K562 (cell line): ENCODE measurements at regions not wholly inside any gene's neighbourhood (a gene's known extent, or its start where the extent isn't known, plus 50 kb on each side); places are given as distances from the start of the nearest gene placed in this dataset.

Experiments used
- CHD1 ChIP-seq: fragments of 200-600 bp; sonication (generic); IDR thresholded peaks from one replicate; pipeline ENCODE4 v1.6.1; 2012; ENCODE audit warnings: mild to moderate bottlenecking, moderate library complexity, low read length, inconsistent platforms
- E2F4 ChIP-seq: sonication (generic); formaldehyde crosslinking; IDR thresholded peaks from 2 replicates; pipeline ENCODE4 v1.8.0; 2022; ENCODE audit warnings: mild to moderate bottlenecking, low read depth, missing genetic modification reagents
- GABPA ChIP-seq: fragments of 200-800 bp; sonication (Bioruptor generic); conservative IDR thresholded peaks from 2 replicates; pipeline ENCODE4 v1.6.1; 2016; ENCODE audit warnings: low read depth, missing genetic modification characterization, missing compliant biosample characterization
- HNRNPH1 ChIP-seq: fragments of 200-400 bp; formaldehyde crosslinking; optimal IDR thresholded peaks from 2 replicates; pipeline ENCODE3; 2017; ENCODE audit warnings: low read depth, mild to moderate bottlenecking, low read length, moderate library complexity
- IRF2 ChIP-seq: sonication (generic); formaldehyde crosslinking; IDR thresholded peaks from 2 replicates; pipeline ENCODE4 v1.8.1; 2022; ENCODE audit warnings: mild to moderate bottlenecking, missing genetic modification reagents
- JUND ChIP-seq, 2 experiments: IDR thresholded peaks; 2 replicates in 1 of 2; 3 replicates in 1 of 2; pipeline ENCODE4 v1.6.1; 2011; ENCODE audit warnings: borderline replicate concordance in 2 of 2, low read depth in 2 of 2, low read length in 2 of 2, improper control_type of control experiment in 1 of 2, missing biosample characterization in 1 of 2, missing genetic modification characterization in 1 of 2, missing genetic modification reagents in 1 of 2
- TAF1 ChIP-seq: IDR thresholded peaks from 2 replicates; pipeline ENCODE4 v1.6.1; 2011; ENCODE audit warnings: mild to moderate bottlenecking, low read length, moderate library complexity; ENCODE audit not compliant: insufficient read depth, control insufficient read depth, severe bottlenecking; ENCODE audit errors: extremely low read depth
- UBTF ChIP-seq, 2 experiments: IDR thresholded peaks; 2 replicates each; pipeline ENCODE4 v1.6.1; 2012; ENCODE audit warnings: improper control_type of control experiment in 2 of 2, low read depth in 2 of 2, low read length in 2 of 2, borderline replicate concordance in 1 of 2
- ZBTB43 ChIP-seq: sonication (generic); formaldehyde crosslinking; IDR thresholded peaks from 2 replicates; pipeline ENCODE4 v1.8.0; 2023; ENCODE audit warnings: mild to moderate bottlenecking, missing genetic modification reagents
- ZNF232 ChIP-seq: sonication (generic); formaldehyde crosslinking; IDR thresholded peaks from 2 replicates; pipeline ENCODE4 v1.8.0; 2022; ENCODE audit warnings: mild to moderate bottlenecking, missing genetic modification reagents
- ZNF764 ChIP-seq: fragments of 250-450 bp; sonication (Bioruptor Pico); IDR thresholded peaks from 2 replicates; pipeline ENCODE4 v1.4.0; 2020; ENCODE audit warnings: low read depth, mild to moderate bottlenecking, moderate library complexity

- TF ChIP-seq IRF2 (CRISPR knock-in tag), result no peak
- no peak for TF ChIP-seq ZNF232 (CRISPR knock-in tag)
- no peak for TF ChIP-seq GABPA (tag)
- no peak for TF ChIP-seq ZBTB43 (CRISPR knock-in tag)
- TF ChIP-seq HNRNPH1, result no peak
- no peak for TF ChIP-seq JUND (IDR thresholded peaks at IDR 0.05; ENCODE audit: borderline replicate concordance, low read depth, low read length)
- TF ChIP-seq JUND (tag; IDR thresholded peaks at IDR 0.05; ENCODE audit: borderline replicate concordance, low read depth, low read length), result no peak
- TF ChIP-seq ZNF764 (CRISPR knock-in tag), result no peak
- TF ChIP-seq E2F4 (CRISPR knock-in tag), result no peak
- no peak for TF ChIP-seq UBTF (IDR thresholded peaks at IDR 0.05; ENCODE audit: borderline replicate concordance in 1 of 2, low read depth in 2 of 2, low read length in 2 of 2)
- TF ChIP-seq CHD1, result no peak
- no peak for TF ChIP-seq TAF1
Measured at GRCh38 chr4:124243671-124244366, 468.7 kb downstream of the ANKRD50 start.
